Esophagus muscularis mucosa (tissue), 4 donors: ENCODE measurements at regions not wholly inside any gene's neighbourhood (a gene's known extent, or its start where the extent isn't known, plus 50 kb on each side); places are given as distances from the start of the nearest gene placed in this dataset.

Experiments
- DNase-seq: peaks from one replicate; pipeline ENCODE4 v3.0.0-alpha.2; 2017; ENCODE audit errors: extremely low spot score
- H3K27ac ChIP-seq, 4 donors: fragments of 200-600 bp; sonication (generic); replicated peaks in 1 of 4; 1 replicate in 3 of 4; 2 replicates in 1 of 4; pipeline ENCODE4 v1.5.1; 2016 to 2019; ENCODE audit warnings: mild to moderate bottlenecking in 1 of 4
- H3K27me3 ChIP-seq, 4 donors: fragments of 200-600 bp; sonication (generic); one replicate each; pipeline versions ENCODE4 v1.5.1 to v1.6.0; 2016 to 2019
- H3K36me3 ChIP-seq, 4 donors: fragments of 200-600 bp; sonication (generic); one replicate each; pipeline ENCODE4 v1.5.1; 2016 to 2019
- H3K4me1 ChIP-seq, 4 donors: fragments of 200-600 bp; sonication (generic); one replicate each; pipeline ENCODE4 v1.5.1; 2016 to 2019
- H3K4me3 ChIP-seq, 4 donors: fragments of 200-600 bp; sonication (generic); 1 replicate in 2 of 4; 2 replicates in 2 of 4; pipeline ENCODE4 v1.5.1; 2016 to 2019; ENCODE audit warnings: mild to moderate bottlenecking in 4 of 4, moderate library complexity in 1 of 4
- H3K9me3 ChIP-seq, 4 donors: fragments of 200-600 bp; sonication (generic); 1 replicate in 3 of 4; 2 replicates in 1 of 4; pipeline ENCODE4 v1.5.1; 2016 to 2019
- CTCF ChIP-seq, 3 experiments: fragments of 200-600 bp in 2 of 3; fragments of 450-650 bp in 1 of 3; sonication (generic) in 2 of 3; IDR thresholded peaks; one replicate each; pipeline ENCODE4 v1.5.1; 2017 to 2019; ENCODE audit warnings: antibody characterized with exemption in 3 of 3, mild to moderate bottlenecking in 2 of 3, moderate library complexity in 1 of 3
- EP300 ChIP-seq: sonication (generic); formaldehyde crosslinking; IDR thresholded peaks from one replicate; pipeline ENCODE4 v1.6.1; 2017; ENCODE audit warnings: antibody characterized with exemption
- POLR2A ChIP-seq: fragments of 450-650 bp; IDR thresholded peaks from one replicate; pipeline ENCODE4 v1.6.1; 2017; ENCODE audit warnings: antibody characterized with exemption, moderate library complexity, mild to moderate bottlenecking, low read depth
- POLR2AphosphoS5 ChIP-seq, 2 donors: sonication (generic); formaldehyde crosslinking; IDR thresholded peaks; one replicate each; pipeline ENCODE4 v1.6.1; 2017; ENCODE audit warnings: antibody characterized with exemption in 2 of 2
- WGBS: methylation state at CpG from one replicate; pipeline ENCODE4 v1.1.5; 2018; 5-methylcytosine and 5-hydroxymethylcytosine counted together
- intact Hi-C: fragments of 100-400 bp; cut with DNase I; formaldehyde crosslinking; loops from one replicate; pipeline ENCODE4 v1.15.1; 2023

GRCh38 chr10:4672201-4672600, 153.8 kb upstream of the AKR1E2 start:
- H3K4me3 ChIP-seq: no peak overlapping the region
- no peaks in the 10 kb centered on the region for H3K27me3 ChIP-seq
- DNase-seq: no peak
- TF ChIP-seq EP300 (no peak), POLR2AphosphoS5 (IDR thresholded peaks at IDR 0.05) (no peak), POLR2A (no peak), CTCF (IDR thresholded peaks at IDR 0.05) (no peak)
- H3K27ac ChIP-seq: peak overlapping the region in 1 of 4 donors; percentile 1
- intact Hi-C loops: no loop called here
- 74% methylated on average over 1 of the region's 1 CpG for WGBS
- peaks cover 0 to 2% (median under 1%) of the 10 kb centered on the region in 4 donors for H3K4me1 ChIP-seq
- no peaks in the 10 kb centered on the region for H3K36me3 ChIP-seq
- no peaks in the 10 kb centered on the region for H3K9me3 ChIP-seq

- TF ChIP-seq POLR2AphosphoS5 (IDR thresholded peaks at IDR 0.05): no peak
- TF ChIP-seq EP300: no peak
- TF ChIP-seq CTCF (IDR thresholded peaks at IDR 0.05): no peak
- no peak for TF ChIP-seq POLR2A
- Histone ChIP-seq H3K27ac (peak overlapping the region in 2 of 4 donors; percentile 1 to 36), H3K4me3 (no peak overlapping the region), H3K27me3 (no peaks in the 10 kb centered on the region), H3K36me3 (no peaks in the 10 kb centered on the region), H3K9me3 (no peaks in the 10 kb centered on the region), H3K4me1 (no peaks in the 10 kb centered on the region)
- intact Hi-C loops: no loop called here
- DNase-seq: no peak
- WGBS: 84% methylated on average over 9 of the region's 9 CpGs
These were observed 154.4 kb upstream of the AKR1E2 start for GRCh38 chr10:4671451-4672145.

- H3K4me3 ChIP-seq: no peak overlapping the region
- H3K27ac ChIP-seq: peak overlapping the region in 2 of 4 donors; percentile 14 to 36
- intact Hi-C loops: no loop called here
- no peak for DNase-seq
- H3K9me3 ChIP-seq: no peaks in the 10 kb centered on the region
- H3K27me3 ChIP-seq: no peaks in the 10 kb centered on the region
- H3K4me1 ChIP-seq: no peaks in the 10 kb centered on the region
- no peak for TF ChIP-seq POLR2AphosphoS5 (IDR thresholded peaks at IDR 0.05)
- no peak for TF ChIP-seq EP300
- TF ChIP-seq CTCF (IDR thresholded peaks at IDR 0.05): no peak
- no peak for TF ChIP-seq POLR2A
- no peaks in the 10 kb centered on the region for H3K36me3 ChIP-seq
These were observed 155.3 kb upstream of the AKR1E2 start for GRCh38 chr10:4670737-4671136.

- no peak for TF ChIP-seq POLR2AphosphoS5 (IDR thresholded peaks at IDR 0.05)
- no peak for TF ChIP-seq EP300
- no peak for TF ChIP-seq POLR2A
- TF ChIP-seq CTCF (IDR thresholded peaks at IDR 0.05): no peak
- intact Hi-C loops: no loop called here
- Histone ChIP-seq H3K4me1 (peaks cover 6 to 10% (median 8%) of the 10 kb centered on the region in 4 donors), H3K9me3 (no peaks in the 10 kb centered on the region), H3K27me3 (no peaks in the 10 kb centered on the region), H3K36me3 (no peaks in the 10 kb centered on the region), H3K27ac (no peak overlapping the region), H3K4me3 (no peak overlapping the region)
- DNase-seq: no peak
- 100% methylated on average over 2 of the region's 2 CpGs for WGBS
These were observed 156.4 kb upstream of the AKR1E2 start for GRCh38 chr10:4669585-4669984.
